ENCODE measurements at regions not wholly inside any gene's neighbourhood (a gene's known extent, or its start where the extent isn't known, plus 50 kb on each side); places are given as distances from the start of the nearest gene placed in this dataset.

- TF ChIP-seq CTCF (conservative IDR thresholded peaks at IDR 0.05; ENCODE audit: low read depth, low read length) (no peak), EZH2 (IDR thresholded peaks at IDR 0.05; ENCODE audit: borderline replicate concordance, low read depth, low read length, poor library complexity, severe bottlenecking) (no peak)
These were observed 153.1 kb upstream of the PRMT8 start for GRCh38 chr12:3337944-3338343.

Measured in A673 (cell line).